GM21390 (cell line): ENCODE measurements at regions not wholly inside any gene's neighbourhood (a gene's known extent, or its start where the extent isn't known, plus 50 kb on each side); places are given as distances from the start of the nearest gene placed in this dataset.

Experiments used
- ATAC-seq: cut with Tn5 transposase; IDR thresholded peaks from one replicate; pipeline ENCODE4 v1.9.1; 2021; ENCODE audit not compliant: unreplicated experiment

DNA sequence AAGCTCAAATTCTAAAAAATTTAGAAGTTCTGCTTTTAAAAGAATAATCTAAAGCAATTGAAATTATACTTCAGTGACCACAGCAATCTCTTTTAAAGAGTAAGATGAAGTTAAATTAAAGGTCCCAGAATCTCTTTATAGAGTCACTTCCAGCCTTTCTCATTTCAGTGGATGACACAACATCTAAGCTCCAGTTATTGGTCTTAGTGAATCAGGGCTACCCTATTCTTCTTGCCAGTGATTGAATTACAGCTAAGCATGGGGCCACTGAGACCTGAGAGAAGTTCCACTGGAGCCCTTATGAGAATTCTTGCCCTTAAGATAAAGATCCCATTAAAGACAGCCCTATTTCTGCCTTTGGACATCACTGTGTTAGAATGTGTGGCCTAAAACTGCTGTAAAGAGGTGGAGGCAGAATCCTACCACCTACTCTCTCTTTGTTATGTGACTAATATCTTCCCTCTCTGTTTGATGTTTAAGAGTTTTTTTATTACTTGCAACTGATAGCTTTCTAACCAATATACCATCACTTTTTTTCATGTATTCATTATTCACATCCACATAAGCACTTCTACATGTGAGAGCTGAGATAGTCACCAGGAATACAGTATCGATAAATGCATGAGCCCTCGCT lies 128.6 kb downstream of the UNC5CL start:
- no peak for ATAC-seq

DNA sequence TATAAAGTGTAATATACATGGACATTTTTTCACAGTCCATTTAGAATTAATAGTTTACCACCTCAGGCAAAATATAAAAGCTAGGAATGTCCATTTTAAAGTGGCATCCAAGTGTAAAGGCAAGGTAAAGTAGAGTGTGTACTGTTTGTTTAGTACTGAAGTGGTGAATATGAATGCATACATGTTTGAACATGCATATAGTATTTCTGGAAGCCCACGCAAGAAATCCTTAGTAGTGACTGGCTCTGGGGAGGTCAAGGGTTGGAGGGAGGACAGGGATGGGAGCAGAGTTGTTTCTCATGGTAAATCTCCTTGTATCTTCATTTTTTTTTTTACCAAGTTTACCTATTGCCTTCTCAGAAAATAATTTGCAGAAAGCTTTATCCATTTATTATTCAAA lies 129.2 kb downstream of the UNC5CL start:
- no peak for ATAC-seq

DNA sequence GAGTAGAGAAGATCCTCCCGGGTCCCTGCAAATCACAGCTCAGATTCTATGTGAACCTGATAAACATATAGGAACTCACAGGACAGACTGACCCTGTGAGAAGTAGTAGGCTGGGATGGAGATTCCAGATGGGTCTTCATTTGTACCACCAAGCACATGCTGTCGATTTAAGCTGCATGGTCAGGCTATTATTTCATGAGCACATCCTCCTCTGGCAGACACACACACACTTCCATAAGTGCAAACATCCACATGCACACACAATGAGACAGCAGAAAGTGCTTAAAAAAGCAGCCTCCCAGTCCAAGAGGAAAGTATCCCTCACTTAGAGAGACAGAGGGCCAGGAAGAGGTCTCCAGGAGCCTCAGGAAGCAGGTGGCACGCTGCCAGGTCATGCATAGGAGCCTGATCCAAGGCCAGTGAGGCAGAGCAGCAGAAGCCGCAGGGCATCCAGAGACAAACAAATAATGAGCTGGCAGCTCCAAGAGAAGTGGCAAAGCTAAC lies 131.8 kb downstream of the UNC5CL start:
- no peak for ATAC-seq

DNA sequence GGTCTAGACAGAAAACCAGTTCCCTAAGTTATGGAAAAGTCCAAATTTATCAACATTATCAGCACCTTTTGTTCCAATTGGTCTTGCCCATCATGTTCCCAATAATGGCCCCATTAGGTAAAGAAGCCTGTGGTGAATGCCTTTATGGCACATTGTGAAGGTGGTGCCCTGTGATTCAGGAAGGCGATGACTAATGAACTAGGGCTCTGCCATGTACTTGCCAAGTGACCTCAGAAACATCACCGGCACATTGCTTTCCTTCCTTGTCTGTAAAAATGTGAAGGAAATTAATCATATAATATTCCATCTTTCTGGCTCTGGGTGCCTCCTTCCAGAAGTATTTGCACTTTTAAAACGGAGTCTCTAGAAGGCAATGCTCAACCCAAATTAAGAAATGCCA lies 132.3 kb downstream of the UNC5CL start:
- no peak for ATAC-seq

DNA sequence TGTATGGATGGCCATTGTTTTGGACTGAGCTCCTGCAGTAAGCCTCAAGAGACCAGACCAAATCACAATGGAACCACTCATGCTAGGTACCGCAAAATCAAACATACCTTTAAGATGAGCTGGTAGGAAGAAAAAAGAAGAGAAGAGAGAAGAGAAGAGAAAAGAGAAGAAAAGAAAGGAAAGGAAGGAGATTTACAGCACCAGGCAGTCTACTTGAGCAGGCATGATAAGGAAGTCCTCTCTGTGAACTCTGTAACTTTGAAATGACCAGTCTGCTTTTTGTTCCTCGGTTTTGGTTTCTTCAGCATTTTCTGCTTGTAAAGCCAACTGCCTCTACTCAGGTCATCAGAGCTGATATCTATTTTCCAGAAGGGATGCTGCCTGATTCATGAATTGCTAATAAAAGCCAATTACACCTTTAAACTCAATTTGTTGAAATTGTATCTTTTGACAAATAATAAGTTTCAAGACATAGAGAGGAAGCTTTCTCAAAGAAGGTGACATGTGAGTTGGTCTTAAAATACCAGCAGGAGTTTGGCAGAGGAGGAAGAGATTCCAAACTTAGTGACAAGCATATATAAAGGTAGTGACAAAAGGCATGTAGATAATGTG lies 134.3 kb downstream of the UNC5CL start:
- no peak for ATAC-seq

DNA sequence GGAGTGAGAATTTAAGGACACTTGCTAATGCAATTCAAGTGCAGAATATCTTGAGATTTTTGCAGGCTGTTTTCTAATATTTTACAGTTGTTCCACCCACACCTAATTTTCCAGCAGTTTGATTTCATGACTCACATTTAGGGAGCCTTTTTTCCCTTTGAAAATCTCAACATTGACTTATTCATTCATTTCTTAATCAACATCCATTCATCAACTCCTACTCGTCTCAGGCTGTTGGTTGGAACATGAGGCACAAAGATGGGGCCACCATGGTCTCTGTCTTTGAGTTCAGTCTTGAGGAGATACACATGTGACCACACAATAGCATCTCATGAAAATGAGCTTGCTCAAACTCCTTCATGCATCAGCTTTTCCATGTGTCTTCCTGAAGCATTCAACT lies 135.6 kb downstream of the UNC5CL start:
- no peak for ATAC-seq

DNA sequence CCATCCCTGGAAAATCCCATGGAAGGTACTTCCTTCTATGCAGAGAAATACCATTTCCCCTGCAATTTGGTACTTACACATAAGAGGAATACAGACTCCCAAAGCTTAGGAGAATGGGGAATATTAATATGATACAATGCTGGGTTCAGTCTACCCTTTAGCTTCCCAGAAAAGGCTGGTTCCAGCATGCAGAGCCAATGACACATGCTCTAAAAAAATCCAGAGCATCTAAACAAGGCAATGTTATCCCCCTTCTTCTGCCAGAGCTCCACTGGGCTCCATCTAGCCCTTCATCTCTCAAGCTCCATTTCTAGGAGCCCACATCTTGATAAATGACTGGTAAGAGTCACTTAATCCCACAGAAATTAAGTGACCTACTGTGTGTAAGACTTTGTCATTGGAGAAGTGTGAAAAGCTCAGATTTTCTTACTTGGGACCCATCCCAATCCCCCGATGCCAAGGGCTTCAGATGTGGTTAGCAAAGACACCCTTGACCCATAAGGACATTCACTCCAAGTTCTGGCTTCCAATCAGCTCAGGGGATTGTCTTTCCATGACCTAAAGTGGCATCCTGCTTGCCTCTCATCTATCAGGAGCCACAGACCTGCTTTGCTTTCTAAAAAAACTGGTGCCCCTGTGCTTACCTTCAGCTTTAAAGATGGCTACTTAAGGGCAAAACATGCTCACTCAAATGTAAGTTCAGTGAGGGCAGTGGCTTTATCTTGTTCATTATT lies 137.5 kb downstream of the UNC5CL start:
- no peak for ATAC-seq

DNA sequence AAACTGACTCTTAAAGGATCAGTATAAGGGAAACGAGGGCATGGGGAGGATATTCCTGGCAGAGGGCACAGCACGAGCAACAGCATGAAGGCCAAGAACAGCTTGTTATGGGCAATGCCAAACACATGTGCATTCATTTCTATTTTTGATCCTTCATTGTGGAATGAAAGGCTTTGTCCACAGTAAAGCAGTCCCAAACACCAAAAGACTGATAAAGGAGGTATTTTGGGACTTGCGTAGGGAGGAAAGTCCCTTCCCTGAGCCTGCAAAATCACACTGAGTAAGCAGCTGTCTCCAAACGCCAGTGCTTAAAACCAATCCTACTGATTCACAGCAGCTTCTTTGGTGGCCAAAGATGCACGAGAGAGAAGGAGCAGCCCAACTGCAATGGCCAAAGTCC lies 138.2 kb downstream of the UNC5CL start:
- no peak for ATAC-seq

DNA sequence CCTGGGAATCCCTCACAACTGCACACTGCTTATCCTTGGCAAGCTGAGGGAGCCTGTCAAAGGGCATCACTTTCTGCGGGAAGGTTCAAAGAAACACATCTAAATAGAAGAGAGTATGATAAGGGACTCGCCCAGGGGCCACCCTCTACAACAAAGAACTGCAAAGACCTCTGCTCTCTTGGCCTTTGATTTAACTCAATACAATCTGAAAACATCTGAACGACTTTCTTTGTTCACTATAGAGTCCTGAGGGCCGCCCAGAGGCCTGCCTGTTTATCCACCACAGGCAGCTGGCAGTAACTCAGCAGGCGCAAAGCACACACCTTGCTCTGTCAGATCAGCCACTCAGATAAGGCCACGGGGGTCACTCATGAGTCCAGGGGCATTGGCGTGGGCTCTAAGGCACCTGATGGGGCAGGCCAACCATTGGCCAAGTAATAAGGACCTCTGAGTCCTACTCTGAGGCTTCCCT lies 139.3 kb downstream of the UNC5CL start:
- no peak for ATAC-seq

DNA sequence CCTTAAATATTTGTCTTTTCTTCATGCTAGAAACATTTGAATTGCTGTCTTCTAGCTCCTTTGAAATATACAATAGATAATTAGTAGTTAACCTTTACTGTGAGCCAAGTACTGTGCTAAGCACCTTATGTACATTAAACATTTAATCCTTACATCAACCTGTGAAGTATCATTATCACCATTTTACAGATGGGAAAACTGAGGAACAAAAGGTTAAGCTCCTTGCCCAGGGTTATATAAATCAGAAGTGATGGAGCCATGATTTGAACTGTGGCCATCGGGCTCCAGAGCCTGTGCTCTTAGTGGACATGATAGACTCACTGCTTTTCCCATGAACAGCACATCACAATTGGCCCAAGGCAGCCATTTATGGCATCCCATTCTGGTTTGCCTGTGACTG lies 140.9 kb downstream of the UNC5CL start:
- no peak for ATAC-seq

DNA sequence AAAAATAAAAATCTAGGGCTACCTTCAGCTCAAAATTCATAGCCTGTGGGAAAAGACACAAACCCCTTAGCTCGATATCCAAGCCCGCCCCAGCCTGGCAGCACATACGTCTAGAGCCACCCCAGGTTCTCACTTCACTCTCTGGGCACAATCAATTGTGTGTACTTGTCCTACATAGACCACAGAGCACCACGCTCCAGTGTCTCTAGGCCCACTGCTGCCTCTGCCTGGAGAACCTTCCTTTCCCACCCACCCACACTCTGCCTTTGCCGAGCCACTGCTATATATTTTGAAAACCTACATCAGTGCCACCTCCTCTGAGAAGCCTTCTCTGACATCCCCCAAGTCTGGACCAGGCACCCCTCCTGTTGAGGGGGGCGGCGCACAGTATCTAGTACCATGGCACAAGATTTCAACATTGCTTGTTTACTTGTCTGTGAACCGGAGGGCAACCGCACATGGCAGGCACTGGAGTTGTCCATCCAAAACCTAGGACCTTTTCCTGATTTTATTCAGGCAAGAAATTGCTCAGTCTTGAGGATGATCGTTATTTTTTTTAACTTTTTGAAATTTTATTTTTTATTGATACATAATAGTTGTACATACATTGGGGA lies 141.5 kb downstream of the UNC5CL start:
- ATAC-seq: no peak

DNA sequence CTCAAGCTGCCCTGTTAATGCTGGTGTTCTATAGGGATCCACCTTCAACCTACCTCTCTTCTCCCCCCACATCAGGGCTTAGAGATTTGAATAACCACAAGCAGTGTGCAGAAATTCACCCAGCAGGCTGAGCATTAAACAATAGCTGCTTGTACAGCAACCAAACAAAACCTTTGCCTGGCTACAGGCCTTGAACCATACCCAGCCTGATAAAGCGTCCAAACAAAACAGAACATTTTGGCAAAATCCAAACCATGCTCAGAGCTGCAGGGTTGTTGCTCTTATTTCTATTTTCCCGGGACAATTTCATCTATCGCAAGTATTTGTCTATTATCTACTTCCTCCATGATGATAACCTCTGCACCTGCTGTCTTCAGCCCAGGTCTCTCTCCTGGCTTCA lies 142.3 kb downstream of the UNC5CL start:
- ATAC-seq: no peak

DNA sequence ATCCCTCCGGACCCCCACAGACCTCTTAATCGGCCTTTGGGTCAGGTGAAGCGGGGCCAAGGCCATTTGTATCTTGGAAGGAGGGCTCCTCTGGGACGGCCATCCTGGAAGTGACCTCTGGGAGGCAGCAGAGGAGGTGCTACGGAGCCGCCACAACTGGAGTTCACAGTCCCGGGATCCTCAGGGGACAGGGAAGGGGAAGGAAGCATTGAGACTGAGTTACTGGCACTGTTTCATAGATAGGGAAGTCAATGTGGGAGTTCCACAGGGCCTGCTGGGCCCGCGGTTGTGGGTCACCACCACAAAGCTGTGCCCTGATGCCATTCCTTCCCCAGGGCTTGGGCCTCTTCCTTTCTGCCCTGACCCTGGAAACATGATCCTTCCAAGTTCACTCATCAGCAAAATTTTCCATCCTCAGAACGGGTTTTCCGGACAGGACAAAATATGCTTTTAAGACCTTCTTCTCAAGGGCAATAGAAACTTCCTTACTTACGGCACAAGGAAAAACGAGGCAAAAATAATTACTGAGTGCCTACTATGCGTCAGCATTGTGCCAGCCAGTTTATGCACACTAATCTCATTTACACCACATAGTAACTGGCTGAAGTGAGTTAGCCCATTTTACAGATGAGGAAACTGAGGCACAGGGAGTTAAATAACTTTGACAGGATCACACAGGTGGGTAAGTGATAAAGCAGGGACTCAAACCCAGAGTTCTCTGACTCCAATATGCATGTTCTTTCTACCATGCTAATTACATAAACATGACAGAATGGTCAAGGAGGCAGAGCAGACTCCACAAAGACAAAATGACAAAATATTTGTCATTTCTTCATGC lies 143.8 kb downstream of the UNC5CL start:
- no peak for ATAC-seq

DNA sequence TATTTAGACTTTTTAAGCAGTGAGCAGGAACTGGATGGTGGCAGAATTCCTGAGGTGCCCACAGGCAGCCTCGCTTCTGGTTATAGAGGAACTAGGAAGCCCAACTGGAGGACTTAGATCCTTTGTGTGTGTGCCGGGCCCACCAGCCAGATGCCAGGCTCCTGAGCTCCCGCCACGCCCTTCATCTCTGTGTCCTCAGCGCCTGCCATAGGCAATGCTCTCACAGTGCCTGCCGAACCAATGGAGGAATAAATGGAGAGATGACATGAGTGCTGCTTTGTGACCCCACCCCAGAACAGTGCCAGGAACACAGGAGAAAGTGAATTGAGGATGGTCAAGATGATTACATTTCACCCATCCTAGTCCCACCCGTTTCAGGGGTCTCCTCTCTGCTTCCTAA lies 146.0 kb downstream of the UNC5CL start:
- no peak for ATAC-seq

DNA sequence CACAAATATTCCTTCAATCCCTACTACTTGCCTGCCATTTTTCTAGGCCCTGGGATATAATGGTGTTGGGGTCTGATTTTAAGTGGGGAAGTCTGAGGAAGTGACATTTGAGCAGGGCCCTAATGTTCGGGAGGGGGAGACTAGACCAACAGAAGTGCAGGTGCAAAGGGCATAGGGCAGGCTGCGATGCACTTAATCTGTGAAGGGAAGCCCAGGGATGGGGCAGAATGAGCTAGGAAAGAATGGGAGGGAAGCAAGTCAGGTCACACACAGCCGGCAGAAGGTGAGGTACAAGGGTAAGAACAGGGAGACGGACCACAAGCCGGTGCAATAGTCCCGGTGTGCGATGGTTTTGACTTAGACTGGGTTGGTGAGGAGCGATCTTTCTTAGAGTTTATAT lies 146.8 kb downstream of the UNC5CL start:
- ATAC-seq: no peak

DNA sequence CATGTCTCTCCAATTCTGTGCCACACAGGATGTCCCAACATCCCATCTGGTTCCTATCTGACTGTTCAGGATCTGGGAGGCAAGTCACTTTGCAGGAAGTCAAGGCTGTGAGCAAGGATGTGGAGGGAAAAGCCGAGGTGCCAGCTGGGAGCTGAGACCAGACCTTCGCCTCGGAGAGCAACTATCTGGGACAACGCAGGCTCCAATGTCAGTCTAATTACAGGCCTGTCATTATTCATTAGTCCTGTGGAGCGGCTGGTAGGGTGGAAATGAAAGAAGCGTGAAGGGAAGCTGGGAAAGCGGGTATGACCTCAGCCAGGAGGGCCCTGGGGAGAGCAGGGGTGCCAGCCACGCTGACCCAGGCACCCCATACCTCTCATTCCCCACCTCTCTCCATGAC lies 147.3 kb downstream of the UNC5CL start:
- ATAC-seq: no peak

DNA sequence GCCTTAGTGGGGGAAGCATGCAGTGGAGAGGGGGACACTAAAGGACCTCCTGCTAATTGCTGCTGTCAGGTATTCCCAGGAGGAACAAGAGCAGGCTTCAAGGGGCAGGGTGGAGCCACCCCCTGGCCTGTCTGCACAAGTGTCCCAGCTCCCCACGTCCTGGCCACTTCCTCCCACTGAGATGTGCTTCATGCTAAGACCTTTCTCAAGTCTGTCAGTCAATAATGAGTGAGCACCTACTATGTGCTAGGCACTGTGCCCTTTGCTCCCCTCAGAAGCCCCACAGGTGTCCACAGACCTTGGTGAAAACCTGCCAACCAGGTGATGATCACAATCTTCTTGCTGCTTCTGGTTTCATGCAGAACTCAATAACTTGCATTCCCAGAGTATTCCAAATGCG lies 147.9 kb downstream of the UNC5CL start:
- ATAC-seq: no peak

DNA sequence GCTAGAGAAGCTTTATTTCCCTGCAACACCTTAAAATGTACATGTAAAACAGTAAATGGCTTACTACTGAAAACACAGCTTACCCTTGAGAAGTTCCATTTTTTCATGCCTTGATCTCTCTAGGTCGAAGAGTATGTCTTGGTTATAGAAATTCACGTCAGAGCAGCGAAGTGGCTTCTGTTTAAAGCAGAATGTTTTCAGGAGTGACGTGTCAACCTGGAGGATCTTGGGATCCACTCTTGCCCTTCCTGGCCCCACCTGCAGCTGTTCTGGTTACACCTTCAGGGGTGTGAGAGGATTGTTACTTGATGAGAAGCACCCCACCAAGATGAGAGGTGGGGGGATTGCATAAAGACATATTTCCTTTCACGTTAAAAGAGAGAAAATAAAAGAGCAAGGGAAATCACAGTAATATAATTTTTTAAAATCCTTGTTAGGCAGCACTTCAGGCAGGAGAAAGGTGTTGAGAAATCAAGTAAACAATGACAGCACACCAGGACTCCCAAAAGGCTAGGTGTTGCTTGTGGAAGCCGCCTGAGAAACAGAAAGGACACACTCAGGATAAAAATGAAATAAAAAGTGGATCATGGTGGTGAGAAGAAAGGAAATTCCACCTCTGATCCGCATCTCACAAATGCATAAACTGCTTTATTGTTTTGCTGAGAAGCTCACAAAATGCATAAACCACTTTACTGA lies 149.7 kb downstream of the UNC5CL start:
- no peak for ATAC-seq

DNA sequence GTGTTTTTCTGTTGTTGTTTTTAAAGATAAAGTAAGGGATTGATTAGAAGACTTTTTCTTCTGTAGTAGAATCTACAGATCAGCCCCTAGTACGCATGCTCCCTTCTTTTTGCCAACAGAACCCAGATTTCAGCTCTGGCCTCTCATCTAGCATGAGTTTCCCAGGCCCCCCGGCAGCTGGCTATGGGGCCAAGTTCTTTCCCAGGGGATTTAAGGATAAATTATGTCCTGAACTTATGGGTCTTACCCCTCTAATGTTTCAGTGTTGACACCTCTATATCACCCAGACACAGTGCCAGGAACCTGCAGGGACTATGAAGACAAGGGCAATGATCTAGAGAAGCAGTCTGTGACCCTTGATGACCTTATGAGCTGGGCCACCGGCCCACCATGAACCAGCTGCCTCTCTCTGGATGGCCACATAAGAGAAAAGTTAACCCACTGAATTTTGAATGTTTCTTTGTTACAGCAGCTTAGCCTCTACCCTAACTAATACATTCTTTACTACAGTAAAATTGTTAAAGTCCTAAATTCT lies 150.5 kb downstream of the UNC5CL start:
- ATAC-seq: no peak

DNA sequence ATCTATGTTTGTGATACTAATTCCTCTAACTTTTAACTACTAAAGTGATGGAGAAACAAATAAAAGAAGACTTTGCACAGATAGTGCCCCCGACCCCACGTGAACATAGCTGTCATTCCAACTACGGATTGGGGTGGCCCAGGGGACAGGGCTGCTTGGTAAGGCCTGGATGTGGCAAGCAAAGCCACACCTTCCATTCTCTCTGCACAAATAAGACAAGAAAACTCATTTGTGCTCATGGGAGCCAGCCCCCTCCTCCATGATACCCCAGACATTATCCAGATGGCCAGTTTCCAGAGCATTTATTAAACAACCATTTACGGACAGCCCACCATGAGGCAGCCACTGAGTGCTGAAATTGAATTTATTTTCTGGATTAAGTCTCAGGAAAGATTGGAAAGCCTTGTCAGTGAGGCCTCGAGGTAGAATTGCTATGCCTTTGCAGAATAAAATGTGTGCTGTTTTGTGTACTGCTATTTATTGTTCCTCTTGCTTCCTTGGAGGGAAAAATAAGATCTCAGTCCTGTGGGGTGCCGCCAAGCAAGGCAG lies 151.2 kb downstream of the UNC5CL start:
- ATAC-seq: no peak
